GM18519 (cell line): ENCODE measurements at regions not wholly inside any gene's neighbourhood (a gene's known extent, or its start where the extent isn't known, plus 50 kb on each side); places are given as distances from the start of the nearest gene placed in this dataset.
"Not testable (repeated sequence)": the region's sequence is repeated elsewhere in the genome, so short reads cannot be mapped to it uniquely, and the experiment has no call there.

ENCODE experiments used
- ATAC-seq: cut with Tn5 transposase; IDR thresholded peaks from one replicate; pipeline ENCODE4 v1.9.1; 2021; ENCODE audit warnings: mild to moderate bottlenecking, moderate library complexity; ENCODE audit not compliant: unreplicated experiment, low FRiP score

DNA sequence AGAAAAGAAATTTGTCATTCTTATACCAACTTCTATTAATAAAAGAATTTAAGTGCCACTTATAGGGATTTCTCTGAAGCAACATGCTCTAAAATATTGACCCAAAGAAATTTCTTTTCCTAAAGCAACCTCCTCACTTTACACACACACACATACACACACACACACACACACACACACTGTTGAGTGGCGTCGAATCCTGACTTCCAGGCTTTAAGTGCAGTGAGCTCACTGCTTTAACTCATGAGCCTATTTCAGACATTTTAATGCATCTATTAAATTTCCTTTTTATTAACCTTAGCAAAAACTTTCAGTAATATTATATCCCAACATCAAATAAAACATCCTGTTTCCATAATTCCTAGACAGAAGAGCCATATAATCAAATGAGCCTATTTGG, 229.1 kb upstream of the ACVR2A start:
- no peak for ATAC-seq

DNA sequence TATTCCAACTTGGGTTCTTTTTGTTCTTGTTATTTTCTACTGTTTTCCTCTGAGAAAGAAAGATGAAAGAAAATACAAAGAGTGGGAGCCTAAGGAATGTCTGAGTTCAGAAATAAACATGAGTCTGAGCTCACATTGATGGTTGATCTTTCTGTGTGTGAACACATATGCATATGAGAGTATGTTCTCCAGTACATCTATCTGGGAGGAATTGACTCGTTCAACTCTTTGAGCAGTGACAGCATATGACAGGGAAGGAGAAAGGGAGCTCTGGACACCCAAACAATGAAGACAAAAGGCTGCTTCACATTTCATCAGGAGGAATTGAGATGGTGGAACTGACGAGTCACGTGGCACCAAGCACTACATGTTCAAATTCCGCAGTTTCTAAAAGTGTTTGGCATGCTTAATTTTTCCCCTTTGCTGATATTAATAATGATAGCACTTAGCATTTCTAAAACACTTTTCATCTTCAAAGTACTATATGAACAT, 229.8 kb upstream of the ACVR2A start:
- ATAC-seq: no peak

DNA sequence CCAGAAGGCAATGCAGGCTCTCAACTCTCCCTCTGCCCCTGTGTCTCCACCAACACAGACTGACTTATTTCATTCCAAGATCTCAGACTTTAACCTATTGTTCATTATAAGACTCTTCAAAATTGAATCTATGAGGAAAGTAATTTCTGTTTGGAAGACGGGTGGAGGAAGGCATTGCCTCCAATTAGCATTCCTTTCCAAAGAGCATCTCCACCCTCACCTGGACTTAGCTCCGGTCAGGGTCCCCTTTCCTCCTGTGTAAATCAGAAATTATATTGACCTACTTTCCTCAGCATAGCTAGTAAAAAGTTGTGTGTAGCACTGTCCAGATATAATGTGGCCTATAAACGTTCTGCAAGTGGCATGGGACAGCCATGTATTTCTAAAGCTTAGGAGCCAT, 230.4 kb upstream of the ACVR2A start:
- ATAC-seq: no peak

DNA sequence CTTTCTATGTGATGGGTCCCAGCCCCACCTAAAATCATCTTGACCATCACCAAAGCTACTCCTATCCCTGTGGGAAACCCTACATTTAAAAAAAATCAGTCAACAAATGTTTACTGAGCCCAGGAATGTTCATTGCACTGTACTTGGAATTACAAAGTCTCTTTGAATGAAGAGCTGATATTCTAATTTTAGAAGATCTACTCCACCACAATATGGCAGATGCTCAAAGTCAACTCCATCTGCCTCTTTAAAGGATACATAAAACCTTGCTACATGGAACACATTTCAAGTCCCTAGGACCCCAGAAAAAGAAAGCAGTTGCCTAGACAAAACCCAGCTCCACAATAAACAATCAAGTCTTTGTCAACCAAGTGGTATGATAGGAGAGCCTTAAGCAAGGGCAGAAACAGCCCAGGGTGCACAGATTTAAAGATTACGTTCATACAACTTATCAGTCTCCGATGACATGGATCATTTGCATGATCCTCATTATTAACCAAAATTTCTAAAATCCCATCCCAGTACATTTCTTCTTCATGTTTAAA, 234.3 kb upstream of the ACVR2A start:
- no peak for ATAC-seq

DNA sequence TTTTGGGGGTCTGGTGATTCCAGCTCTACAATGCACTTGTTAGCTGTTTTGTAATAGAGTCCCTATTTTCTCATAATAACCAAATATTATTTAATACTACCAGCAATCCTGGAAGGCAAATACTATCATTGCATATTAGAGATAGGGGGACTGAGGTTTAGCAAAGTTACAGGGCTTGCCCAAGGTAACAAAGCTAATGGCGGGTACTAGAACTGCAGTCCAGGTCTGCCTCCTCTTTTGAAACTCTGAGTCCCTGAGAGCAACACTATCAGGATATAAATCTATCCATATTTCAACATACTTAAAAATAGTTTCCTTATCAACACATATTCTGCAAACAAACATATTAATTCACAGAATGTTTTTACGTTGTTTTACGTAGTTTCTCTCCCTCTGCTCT, 235.5 kb upstream of the ACVR2A start:
- no peak for ATAC-seq

DNA sequence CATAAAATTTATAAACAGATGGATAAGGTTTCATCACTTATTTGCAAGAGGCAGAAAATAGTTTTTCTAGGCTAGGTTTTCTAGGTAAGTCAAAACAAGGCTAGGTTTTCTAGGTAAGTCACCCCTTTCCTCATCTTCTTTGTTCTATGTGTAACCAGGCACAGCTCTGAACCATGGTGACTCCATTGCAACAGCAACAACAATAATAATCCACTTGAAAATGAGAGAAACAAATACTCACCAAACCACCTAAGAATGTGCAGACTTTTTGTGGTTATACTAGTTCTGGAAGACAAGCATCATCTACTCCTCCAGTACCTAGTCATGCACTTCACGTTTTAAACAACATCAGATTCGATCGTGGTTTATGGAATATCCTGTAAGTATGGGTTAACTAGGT, 237.4 kb upstream of the ACVR2A start:
- ATAC-seq: no peak

DNA sequence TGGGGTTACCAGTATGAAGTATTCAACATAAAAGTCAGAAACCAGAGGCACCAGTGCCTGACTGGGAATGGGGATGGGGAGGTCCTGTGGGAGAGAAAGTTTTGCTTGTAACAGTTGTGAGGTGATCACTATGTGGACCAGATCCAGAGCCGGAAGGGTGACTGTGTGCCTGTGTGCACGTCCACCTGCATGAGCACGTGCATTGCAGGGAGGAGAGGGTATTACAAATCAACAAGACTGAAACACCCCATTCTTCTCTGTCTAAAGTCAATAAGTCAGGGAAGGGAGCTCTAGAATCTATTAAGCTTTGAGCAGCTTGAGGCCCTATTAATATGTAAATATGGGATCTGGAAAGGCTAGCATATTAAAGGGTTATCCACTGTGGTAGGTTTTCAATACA, 241.0 kb upstream of the ACVR2A start:
- no peak for ATAC-seq

DNA sequence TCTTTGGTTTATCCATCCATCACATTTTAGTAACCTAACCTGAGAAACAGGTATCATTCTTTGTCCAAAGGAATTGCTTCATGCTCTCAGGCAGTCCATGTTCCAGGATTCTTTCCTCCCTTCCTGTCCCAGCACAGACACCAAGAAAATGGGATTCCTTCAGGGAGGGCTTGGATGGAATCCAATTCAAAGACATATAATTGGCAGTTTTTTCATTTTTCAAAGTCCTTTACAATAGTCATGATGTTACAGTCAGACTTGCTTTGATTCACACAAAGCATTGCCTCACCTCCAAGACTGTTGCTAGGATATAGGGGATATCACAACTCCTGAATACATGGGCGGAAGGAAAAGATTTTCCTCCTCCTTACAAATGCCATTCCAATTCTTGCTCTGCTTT, 241.4 kb upstream of the ACVR2A start:
- ATAC-seq: no peak

DNA sequence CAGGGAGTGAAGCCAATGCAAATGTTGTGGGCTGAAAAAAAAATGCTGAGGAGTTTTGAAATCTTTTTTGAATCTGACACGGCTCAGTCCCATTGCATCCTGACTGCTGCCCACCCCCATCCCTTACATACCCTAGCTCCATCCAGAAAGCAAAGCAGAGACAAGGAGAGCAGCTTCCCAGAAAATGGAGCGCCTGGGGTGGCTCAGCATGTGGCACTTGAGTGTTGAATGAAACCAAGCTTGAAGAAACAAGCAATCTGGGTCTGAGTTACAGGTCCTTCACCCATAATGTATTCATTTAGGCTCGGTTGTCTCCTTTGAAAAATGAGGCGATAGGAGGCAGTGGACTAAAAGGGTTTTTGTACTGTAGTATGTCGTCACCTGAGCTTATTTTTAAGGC, 244.2 kb upstream of the ACVR2A start:
- no peak for ATAC-seq

DNA sequence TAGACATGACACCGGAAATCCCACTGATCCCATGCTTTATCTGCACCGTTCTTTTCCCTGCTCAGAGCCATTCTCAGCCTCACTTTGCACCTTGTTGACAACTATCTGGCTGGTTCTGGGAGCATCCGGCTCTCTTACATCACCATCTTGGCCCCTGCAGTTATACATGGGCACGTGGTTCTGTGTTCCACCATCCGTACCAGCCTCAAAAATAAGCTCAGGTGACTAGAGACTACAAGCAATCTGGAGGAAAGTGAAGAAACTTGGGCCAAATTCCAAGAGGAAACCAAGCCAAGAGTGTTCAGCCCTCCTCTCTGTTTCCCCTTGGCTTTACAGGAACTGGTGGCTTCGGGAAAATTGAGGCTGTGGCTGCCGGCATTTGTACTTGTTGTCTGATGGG, 244.6 kb upstream of the ACVR2A start:
- no peak for ATAC-seq

DNA sequence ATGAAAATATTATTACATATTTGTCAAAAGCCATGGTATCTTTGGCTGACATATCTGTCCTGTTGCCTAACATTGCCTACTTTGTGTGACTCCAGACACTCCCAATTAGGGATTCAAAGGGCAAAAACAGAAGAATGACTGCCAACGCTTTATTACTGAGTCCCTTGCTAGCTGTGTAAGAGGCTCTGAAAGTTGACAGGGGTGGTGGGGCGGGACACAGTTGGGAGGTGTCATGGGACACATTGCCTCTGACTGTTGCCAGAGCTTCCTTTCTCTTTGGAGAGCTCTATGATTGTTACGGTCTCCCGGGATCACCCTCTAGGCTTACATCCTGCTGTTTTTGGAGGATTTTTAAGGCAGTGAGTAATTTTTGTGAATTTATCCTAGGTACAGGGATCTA, 249.6 kb upstream of the ACVR2A start:
- no peak for ATAC-seq

DNA sequence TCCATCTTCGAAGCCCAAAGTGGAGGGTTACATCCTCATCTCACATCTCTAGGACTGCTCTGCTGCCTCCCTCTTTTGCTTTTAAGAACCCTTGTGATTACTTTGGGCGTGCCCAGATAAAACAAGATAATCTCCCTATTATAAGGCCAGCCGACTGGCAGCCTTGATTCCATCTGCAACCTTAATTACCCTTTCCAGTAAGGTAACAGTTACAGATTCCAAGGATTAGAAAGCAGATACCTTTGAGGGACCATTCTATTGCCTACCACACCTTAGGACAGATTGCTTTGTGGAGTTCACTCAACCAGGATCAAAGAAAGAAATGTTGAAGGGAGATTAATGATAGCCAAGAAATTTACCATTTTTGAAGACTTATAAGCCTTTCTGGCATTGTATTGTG, 250.8 kb upstream of the ACVR2A start:
- no peak for ATAC-seq

DNA sequence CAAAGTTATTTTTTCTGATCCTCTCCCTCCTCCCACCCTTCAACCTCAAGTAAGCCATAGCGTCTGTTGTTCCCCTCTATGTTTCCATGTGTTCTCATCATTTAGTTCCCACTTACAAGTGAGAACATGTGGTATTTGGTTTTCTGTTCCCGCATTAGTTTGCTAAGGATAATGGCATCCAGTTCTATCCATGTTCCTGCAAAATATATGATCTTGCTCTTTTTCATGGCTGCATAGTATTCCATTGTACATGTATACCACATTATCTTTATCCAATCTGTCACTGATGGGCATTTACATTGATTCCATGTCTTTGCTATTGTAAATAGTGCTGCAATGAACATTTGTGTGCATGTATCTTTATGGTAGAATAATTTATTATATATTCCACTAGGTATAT, 252.0 kb upstream of the ACVR2A start:
- ATAC-seq: not testable (repeated sequence)

DNA sequence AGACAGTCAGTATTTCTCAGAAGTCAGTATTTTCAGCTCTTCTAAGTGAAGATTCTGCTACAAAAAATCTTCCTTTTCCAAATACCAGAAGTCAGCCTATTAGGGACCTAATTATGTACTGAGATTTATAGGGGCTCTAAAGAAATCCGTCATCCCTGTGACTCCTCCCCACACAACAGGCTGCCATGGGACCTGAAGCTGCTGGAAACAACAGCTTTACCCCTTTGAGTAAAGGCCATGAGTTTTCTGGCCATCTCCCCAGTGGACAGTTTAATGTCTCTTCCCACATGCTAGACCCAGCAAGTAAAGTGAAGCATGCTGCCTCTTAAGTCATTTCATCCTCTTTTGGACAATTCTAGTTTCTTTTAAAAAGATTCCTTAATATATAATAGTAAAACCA, 255.7 kb upstream of the ACVR2A start:
- ATAC-seq: no peak

DNA sequence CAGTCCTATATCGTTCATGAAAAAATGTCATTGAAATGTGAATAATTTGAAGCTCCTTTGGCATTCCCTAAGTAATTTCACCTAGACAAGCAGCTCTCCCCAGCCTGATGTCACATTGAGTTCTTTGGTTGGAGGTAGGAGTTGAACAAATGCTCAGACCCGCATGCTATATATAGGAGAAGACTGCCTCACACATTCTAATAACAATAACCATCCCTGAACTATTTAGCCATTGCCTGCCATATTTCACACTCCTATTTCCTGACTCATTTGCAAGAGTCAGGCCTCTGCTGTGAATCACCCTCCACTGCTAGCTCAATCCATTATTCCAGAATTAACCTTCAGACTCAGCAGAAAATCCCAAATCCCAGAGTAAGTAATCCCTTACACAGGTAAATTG, 256.6 kb upstream of the ACVR2A start:
- no peak for ATAC-seq

DNA sequence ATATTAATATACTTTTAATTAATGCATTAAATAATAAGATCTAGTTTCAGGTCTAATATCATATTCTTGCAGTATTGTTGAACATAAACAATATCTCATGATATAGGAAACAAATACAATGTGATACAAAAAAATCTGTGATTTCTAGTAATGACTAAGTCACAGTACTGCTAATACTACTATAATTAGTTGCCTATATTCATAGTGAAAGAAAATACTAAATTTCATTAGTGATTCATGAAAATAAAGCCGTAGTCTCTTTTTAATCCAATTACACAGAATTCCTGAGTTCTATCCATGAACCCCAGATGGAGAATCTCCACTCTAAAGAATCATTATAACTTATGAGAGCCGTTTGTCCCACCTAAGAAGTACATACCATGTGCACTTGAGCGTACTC, 266.3 kb upstream of the ACVR2A start:
- no peak for ATAC-seq

DNA sequence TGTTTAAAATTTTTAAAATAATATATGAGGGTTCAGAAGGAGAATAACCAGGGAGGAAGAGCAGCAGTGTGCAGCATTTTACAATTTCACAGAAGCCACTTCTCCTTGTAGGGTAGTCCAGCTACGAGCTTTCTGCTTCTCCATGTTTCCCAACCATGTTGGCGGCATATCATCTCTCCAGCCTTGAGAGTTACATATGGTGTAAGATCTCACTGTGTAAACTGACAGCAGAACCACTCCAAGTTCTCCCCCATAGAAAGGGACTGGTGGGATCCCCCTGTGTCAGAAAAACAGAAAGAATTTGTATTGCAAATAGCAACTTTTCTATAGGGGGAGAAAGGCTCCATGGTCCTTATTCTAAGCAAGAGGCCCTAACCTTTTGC, 266.8 kb upstream of the ACVR2A start:
- ATAC-seq: no peak

DNA sequence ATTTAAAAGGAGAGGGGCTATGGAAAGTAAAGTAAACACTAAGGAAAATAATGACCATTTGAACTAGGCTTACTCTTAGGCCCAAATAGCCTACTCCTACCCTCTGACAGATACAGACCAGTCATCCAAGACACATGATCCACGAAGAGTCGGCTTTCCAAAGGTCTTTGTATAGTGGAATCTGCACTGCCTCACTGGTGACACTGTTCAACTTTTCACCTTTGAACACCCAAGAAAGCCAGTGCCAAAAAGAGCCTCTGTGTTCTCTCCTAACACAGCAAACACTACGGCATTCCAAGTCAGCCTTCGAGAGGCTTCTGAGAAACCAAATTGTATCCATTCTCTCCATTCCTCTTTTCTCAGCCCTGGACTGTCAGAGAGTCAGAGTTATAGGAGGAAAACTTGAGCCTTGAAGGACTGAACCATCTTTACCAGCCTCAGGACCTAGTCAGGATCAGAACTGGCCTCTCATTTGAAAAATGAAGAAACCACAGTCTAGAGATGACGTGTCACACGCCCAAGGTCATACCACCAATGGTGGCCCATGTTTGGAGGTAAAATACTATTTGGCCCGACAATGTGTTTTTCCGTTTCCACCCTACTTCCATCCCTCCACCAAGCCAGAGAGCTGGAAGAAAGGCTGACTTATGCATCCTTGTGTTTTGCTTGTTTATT, 267.4 kb upstream of the ACVR2A start:
- no peak for ATAC-seq

DNA sequence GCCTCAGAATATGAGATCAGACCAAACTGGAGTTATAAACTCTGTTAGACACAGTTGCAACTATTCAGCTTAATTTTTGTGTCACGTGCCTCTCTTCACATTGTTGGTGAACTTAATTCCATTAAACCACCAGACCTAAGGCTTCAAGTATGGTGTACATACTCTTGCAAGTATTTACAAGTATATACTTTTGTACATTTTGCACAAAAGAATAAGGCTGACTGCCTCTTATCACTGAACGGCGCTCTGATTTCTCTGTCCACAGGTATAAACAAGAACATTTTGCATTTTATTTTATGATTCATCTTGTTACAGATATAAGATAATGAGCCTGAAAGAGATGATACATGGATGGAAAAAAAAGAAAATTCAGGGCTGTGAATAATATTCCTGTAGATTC, 269.7 kb upstream of the ACVR2A start:
- no peak for ATAC-seq

DNA sequence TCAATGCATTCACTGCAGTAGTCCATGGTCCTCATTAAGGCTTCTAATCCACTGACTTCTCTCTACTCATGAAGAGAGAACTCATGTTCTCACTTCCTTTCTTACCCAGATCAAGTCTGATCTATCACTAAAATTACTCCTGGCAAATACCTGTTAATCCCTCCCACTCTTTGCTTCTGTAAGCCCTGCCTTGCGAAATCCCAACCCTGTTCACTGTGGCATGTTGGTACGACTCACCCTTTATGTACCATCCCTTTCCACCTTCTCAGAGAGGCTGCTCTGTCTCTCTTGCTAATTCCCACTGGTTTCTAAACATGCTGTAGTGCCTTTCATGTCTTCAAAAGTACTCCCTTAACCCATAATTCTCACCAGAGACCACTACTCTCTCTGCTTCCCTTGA, 272.2 kb upstream of the ACVR2A start:
- ATAC-seq: no peak

DNA sequence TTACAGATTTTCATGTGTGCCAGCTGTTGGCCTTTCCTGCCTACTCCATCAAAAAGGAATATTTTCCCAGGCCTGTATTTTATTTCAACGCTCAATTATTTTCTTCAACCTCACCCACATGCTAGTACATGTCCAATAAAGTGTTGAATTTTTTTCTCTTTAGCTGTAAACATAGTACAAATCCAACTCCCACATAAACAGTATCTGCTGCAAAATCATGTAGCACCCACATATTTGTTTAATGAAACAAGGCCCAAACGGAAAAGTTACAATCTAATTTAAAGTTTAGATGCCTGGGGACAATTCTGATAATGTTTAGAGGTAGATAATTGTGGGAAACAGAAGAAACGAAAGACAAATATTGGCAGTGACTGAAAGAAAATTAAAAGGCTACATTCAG, 275.4 kb upstream of the ACVR2A start:
- no peak for ATAC-seq

DNA sequence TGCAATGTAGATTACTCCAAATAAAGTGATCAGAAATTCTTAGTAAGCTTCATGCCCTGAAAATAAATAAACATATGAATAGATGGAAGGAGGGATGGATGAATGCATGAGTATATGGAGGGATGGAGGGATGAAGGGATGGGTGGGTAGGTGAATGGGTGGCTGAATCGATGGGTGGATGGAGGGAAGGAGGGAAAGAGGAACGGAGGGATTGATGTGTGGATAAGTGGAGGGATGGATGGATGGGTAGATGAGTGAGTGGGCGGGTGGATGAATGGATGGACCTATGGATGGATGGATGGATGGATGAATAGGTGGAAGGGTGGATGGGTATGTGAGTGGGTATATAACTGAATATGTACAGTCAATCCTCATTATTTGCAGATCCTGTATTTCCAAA, 276.7 kb upstream of the ACVR2A start:
- no peak for ATAC-seq

DNA sequence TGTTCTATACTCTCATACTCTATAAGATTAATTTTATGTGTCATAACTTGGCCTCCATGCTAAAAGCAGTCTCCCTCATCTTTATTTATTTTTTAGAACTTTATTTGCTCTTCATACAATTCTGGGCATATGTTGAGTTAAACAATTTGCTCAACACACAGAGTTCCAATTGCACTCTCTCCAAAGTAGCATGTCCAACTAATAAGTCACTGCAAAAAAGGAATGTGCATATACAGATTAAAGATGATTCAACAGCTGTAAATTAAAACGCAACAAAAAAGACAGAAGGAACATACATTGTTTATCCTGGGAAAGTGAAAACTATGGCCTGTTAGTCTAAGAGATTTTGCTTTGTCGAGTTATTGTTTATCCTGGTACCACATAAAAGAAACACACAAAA, 277.7 kb upstream of the ACVR2A start:
- ATAC-seq: no peak
